GM23338 (cell line): ENCODE measurements at regions not wholly inside any gene's neighbourhood (a gene's known extent, or its start where the extent isn't known, plus 50 kb on each side); places are given as distances from the start of the nearest gene placed in this dataset.

Experiments used
- ATAC-seq: fragments of 200-7000 bp; cut with Tn5 transposase; 3 replicates; pipeline ENCODE4 v1.9.1; 2020
- DNase-seq: peaks from one replicate; pipeline ENCODE4 v3.0.0-alpha.2; 2015; ENCODE audit warnings: low spot score
- H2AFZ ChIP-seq: fragments of 200-600 bp; sonication (generic); 2 replicates; pipeline ENCODE4 v1.8.0; 2016; ENCODE audit warnings: antibody characterized with exemption, mild to moderate bottlenecking, moderate library complexity
- H3F3A ChIP-seq: fragments of 200-600 bp; sonication (generic); replicated peaks from 2 replicates; pipeline ENCODE4 v1.8.0; 2017; ENCODE audit warnings: antibody characterized with exemption, mixed run types, low read depth
- H3K27ac ChIP-seq: fragments of 200-600 bp; sonication (generic); 2 replicates; pipeline ENCODE4 v1.6.1; 2016; ENCODE audit warnings: low read depth
- H3K27me3 ChIP-seq: fragments of 200-600 bp; sonication (generic); 2 replicates; pipeline ENCODE4 v1.8.0; 2016; ENCODE audit warnings: mild to moderate bottlenecking, mixed run types, moderate library complexity; ENCODE audit not compliant: insufficient read depth
- H3K36me3 ChIP-seq: fragments of 200-600 bp; sonication (generic); 2 replicates; pipeline ENCODE4 v1.8.0; 2016; ENCODE audit warnings: mild to moderate bottlenecking; ENCODE audit not compliant: insufficient read depth
- H3K4me1 ChIP-seq: fragments of 200-600 bp; sonication (generic); 2 replicates; pipeline ENCODE4 v1.8.0; 2016; ENCODE audit warnings: mild to moderate bottlenecking, moderate library complexity; ENCODE audit not compliant: insufficient read depth
- H3K4me2 ChIP-seq: fragments of 200-600 bp; sonication (generic); 2 replicates; pipeline ENCODE4 v1.7.1; 2017; ENCODE audit warnings: mixed run types
- H3K4me3 ChIP-seq: fragments of 200-600 bp; sonication (generic); 2 replicates; pipeline ENCODE4 v1.6.1; 2016; ENCODE audit warnings: mixed run types
- H3K79me2 ChIP-seq: fragments of 200-600 bp; sonication (generic); replicated peaks from 2 replicates; pipeline ENCODE4 v1.8.0; 2017; ENCODE audit warnings: mild to moderate bottlenecking; ENCODE audit not compliant: insufficient read depth
- H3K9me2 ChIP-seq: fragments of 200-600 bp; sonication (generic); 2 replicates; pipeline ENCODE4 v1.8.0; 2017; ENCODE audit not compliant: insufficient read depth
- H4K20me1 ChIP-seq: fragments of 200-600 bp; sonication (generic); replicated peaks from 2 replicates; pipeline ENCODE4 v1.8.0; 2017; ENCODE audit warnings: mild to moderate bottlenecking; ENCODE audit not compliant: insufficient read depth
- H3K27ac Mint-ChIP-seq: 2 replicates; pipeline ENCODE4 v1.8.0; 2020; ENCODE audit warnings: inconsistent platforms, mild to moderate bottlenecking, moderate library complexity, mixed read lengths
- H3K27me3 Mint-ChIP-seq: 3 replicates; pipeline ENCODE4 v1.8.0; 2022; ENCODE audit warnings: low read depth, mild to moderate bottlenecking, moderate library complexity, mixed read lengths, inconsistent platforms; ENCODE audit not compliant: insufficient read depth, poor library complexity
- H3K36me3 Mint-ChIP-seq: 3 replicates; pipeline ENCODE4 v1.8.0; 2021; ENCODE audit warnings: low read depth, mild to moderate bottlenecking, inconsistent platforms, moderate library complexity, mixed read lengths
- H3K4me1 Mint-ChIP-seq: 3 replicates; pipeline ENCODE4 v1.8.0; 2020; ENCODE audit warnings: mild to moderate bottlenecking, inconsistent platforms, mixed read lengths
- H3K4me3 Mint-ChIP-seq: 3 replicates; pipeline ENCODE4 v1.8.0; 2021; ENCODE audit warnings: moderate library complexity, mild to moderate bottlenecking, inconsistent platforms, mixed read lengths
- H3K9me3 Mint-ChIP-seq: 3 replicates; pipeline ENCODE4 v1.8.0; 2020; ENCODE audit warnings: moderate library complexity, mild to moderate bottlenecking, inconsistent platforms, mixed read lengths
- CREB1 ChIP-seq: fragments of 250-450 bp; sonication (Bioruptor Pico); IDR thresholded peaks from 2 replicates; pipeline ENCODE4 v1.5.0; 2020; ENCODE audit warnings: low read depth, mild to moderate bottlenecking, moderate library complexity
- JUNB ChIP-seq: IDR thresholded peaks from one replicate; pipeline ENCODE4 v1.6.1; 2016; ENCODE audit warnings: antibody characterized with exemption; ENCODE audit not compliant: unreplicated experiment
- STAT1 ChIP-seq: IDR thresholded peaks from one replicate; pipeline ENCODE4 v1.6.1; 2016; ENCODE audit warnings: antibody characterized with exemption; ENCODE audit not compliant: unreplicated experiment
- ZNF114 ChIP-seq: fragments of 250-450 bp; sonication (Bioruptor Pico); IDR thresholded peaks from 2 replicates; pipeline ENCODE4 v1.5.0; 2020; ENCODE audit warnings: mild to moderate bottlenecking, moderate library complexity
- ZNF462 ChIP-seq: fragments of 250-450 bp; sonication (Bioruptor Pico); IDR thresholded peaks from 2 replicates; pipeline ENCODE4 v1.5.0; 2020; ENCODE audit warnings: mild to moderate bottlenecking, moderate library complexity
- TF ChIP-seq, protein P1 (sequence below): IDR thresholded peaks from one replicate; pipeline ENCODE4 v1.6.1; 2018; ENCODE audit warnings: antibody characterized with exemption; ENCODE audit not compliant: unreplicated experiment

- TF ChIP-seq ZNF462 (CRISPR knock-in tag) (no peak), JUNB (no peak), ZNF114 (no peak), CREB1 (no peak)
Measured at GRCh38 chr9:26682796-26683496, 209.7 kb downstream of the CAAP1 start (continued).

DNA sequence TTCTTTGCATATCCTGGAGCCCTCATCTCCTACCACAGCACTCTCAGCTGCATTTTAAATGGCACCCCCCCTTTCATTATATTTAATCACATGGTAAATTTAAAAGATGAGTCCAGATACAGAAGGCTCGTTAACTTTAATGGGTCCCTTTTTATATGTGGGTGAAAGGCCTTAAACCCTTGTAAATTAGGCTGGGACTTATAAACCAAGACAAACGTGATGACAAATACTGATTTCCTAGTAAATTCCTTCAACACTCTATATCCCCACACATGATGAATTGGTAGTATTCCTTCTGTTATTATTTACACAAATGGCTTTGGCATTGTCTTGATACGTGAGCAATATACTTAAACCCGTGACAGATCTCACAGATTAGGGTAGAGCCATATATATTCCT lies 210.6 kb downstream of the CAAP1 start:
- no peaks in the 10 kb centered on the region for H3K36me3 Mint-ChIP-seq
- ATAC-seq (no peak), DNase-seq (no peak)
- Histone ChIP-seq H3K4me2 (no peak overlapping the region), H3K79me2 (no peaks in the 10 kb centered on the region), H3K9me2 (no peaks in the 10 kb centered on the region), H4K20me1 (no peaks in the 10 kb centered on the region), H3F3A (no peaks in the 10 kb centered on the region), H3K4me1 (peaks cover 36% of the 10 kb centered on the region), H3K36me3 (no peaks in the 10 kb centered on the region), H3K4me3 (no peak overlapping the region), H3K27ac (no peak overlapping the region), H3K27me3 (no peaks in the 10 kb centered on the region), H2AFZ (no peak overlapping the region)
- peaks cover 40% of the 10 kb centered on the region for H3K4me1 Mint-ChIP-seq
- no peak overlapping the region for H3K27ac Mint-ChIP-seq
- no peak overlapping the region for H3K4me3 Mint-ChIP-seq
- H3K9me3 Mint-ChIP-seq: no peaks in the 10 kb centered on the region
- no peaks in the 10 kb centered on the region for H3K27me3 Mint-ChIP-seq
- no peak for TF ChIP-seq STAT1
- TF ChIP-seq, protein P1, sequence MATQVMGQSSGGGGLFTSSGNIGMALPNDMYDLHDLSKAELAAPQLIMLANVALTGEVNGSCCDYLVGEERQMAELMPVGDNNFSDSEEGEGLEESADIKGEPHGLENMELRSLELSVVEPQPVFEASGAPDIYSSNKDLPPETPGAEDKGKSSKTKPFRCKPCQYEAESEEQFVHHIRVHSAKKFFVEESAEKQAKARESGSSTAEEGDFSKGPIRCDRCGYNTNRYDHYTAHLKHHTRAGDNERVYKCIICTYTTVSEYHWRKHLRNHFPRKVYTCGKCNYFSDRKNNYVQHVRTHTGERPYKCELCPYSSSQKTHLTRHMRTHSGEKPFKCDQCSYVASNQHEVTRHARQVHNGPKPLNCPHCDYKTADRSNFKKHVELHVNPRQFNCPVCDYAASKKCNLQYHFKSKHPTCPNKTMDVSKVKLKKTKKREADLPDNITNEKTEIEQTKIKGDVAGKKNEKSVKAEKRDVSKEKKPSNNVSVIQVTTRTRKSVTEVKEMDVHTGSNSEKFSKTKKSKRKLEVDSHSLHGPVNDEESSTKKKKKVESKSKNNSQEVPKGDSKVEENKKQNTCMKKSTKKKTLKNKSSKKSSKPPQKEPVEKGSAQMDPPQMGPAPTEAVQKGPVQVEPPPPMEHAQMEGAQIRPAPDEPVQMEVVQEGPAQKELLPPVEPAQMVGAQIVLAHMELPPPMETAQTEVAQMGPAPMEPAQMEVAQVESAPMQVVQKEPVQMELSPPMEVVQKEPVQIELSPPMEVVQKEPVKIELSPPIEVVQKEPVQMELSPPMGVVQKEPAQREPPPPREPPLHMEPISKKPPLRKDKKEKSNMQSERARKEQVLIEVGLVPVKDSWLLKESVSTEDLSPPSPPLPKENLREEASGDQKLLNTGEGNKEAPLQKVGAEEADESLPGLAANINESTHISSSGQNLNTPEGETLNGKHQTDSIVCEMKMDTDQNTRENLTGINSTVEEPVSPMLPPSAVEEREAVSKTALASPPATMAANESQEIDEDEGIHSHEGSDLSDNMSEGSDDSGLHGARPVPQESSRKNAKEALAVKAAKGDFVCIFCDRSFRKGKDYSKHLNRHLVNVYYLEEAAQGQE: no peak
- no peak for TF ChIP-seq ZNF114
- TF ChIP-seq CREB1: no peak
